GM12891 (cell line): ENCODE measurements at regions not wholly inside any gene's neighbourhood (a gene's known extent, or its start where the extent isn't known, plus 50 kb on each side); places are given as distances from the start of the nearest gene placed in this dataset.

ENCODE experiments used
- POLR2A ChIP-seq: IDR thresholded peaks from 2 replicates; pipeline ENCODE4 v1.6.1; 2011; ENCODE audit warnings: low read depth, low read length, control low read depth
- POLR2AphosphoS5 ChIP-seq: IDR thresholded peaks from 2 replicates; pipeline ENCODE4 v1.6.1; 2011; ENCODE audit warnings: low read depth, low read length, control low read depth
- SPI1 ChIP-seq: IDR thresholded peaks from 2 replicates; pipeline ENCODE4 v1.6.1; 2011; ENCODE audit warnings: low read depth, low read length, control low read depth

DNA sequence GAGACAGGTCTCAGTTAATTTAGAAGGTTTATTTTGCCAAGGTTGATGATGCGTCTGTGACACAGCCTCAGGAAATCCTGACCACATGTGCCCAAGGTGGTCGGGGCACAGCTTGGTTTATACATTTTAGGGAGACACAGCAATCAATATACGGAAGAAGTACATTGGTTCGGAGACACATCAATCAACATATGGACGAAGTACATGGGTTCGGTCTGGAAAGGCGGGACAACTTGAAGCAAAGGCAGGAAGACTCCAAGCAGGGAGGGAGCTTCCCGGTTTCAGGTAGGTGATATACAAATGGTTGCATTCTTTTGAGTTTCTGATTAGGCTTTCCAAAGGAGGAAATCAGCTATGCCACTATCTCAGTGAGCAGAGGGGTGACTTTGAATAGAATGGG, 225.2 kb upstream of the ZFP42 start:
- no peak for TF ChIP-seq POLR2A
- TF ChIP-seq POLR2AphosphoS5, result no peak
- no peak for TF ChIP-seq SPI1
